T-helper 2 cell treated with Interferon-gamma antibody and Interleukin-4, amounts not matched to agents 5 μg/mL and 100 μg/mL, for 36 hours (primary cell): ENCODE measurements at regions not wholly inside any gene's neighbourhood (a gene's known extent, or its start where the extent isn't known, plus 50 kb on each side); places are given as distances from the start of the nearest gene placed in this dataset.

Experiments
- DNase-seq: peaks from one replicate; pipeline ENCODE4 v3.0.0; 2021; ENCODE audit warnings: low spot score
- H3K27ac Mint-ChIP-seq: one replicate; pipeline ENCODE4 v1.8.0; 2021; ENCODE audit warnings: mild to moderate bottlenecking, mixed read lengths
- H3K27me3 Mint-ChIP-seq: one replicate; pipeline ENCODE4 v1.8.0; 2021; ENCODE audit warnings: low read depth, mixed read lengths
- H3K36me3 Mint-ChIP-seq: one replicate; pipeline ENCODE4 v1.8.0; 2021; ENCODE audit warnings: low read depth, mixed read lengths
- H3K4me1 Mint-ChIP-seq: one replicate; pipeline ENCODE4 v1.8.0; 2021; ENCODE audit warnings: low read depth, mixed read lengths
- H3K4me3 Mint-ChIP-seq: one replicate; pipeline ENCODE4 v1.8.0; 2022; ENCODE audit warnings: mild to moderate bottlenecking, moderate library complexity, mixed read lengths
- H3K9me3 Mint-ChIP-seq: one replicate; pipeline ENCODE4 v1.8.0; 2021; ENCODE audit warnings: mixed read lengths

GRCh38 chr5:56525113-56525512, 290.2 kb upstream of the MAP3K1 start:
- Mint-ChIP-seq H3K4me3 (no peak overlapping the region), H3K4me1 (peaks cover 6% of the 10 kb centered on the region), H3K27ac (no peak overlapping the region), H3K36me3 (no peaks in the 10 kb centered on the region), H3K27me3 (peaks cover 4% of the 10 kb centered on the region), H3K9me3 (no peaks in the 10 kb centered on the region)
- DNase-seq: no peak

GRCh38 chr5:56523790-56524575, 290.9 kb upstream of the ANKRD55 start:
- peaks cover 10% of the 10 kb centered on the region for H3K4me1 Mint-ChIP-seq
- DNase-seq: no peak
- peaks cover 4% of the 10 kb centered on the region for H3K27me3 Mint-ChIP-seq
- no peak overlapping the region for H3K4me3 Mint-ChIP-seq
- H3K9me3 Mint-ChIP-seq: no peaks in the 10 kb centered on the region
- no peaks in the 10 kb centered on the region for H3K36me3 Mint-ChIP-seq
- H3K27ac Mint-ChIP-seq: no peak overlapping the region

GRCh38 chr5:56522960-56523359, 289.8 kb upstream of the ANKRD55 start:
- Mint-ChIP-seq H3K27me3 (peaks cover 7% of the 10 kb centered on the region), H3K36me3 (no peaks in the 10 kb centered on the region), H3K4me3 (no peak overlapping the region), H3K9me3 (no peaks in the 10 kb centered on the region), H3K27ac (no peak overlapping the region), H3K4me1 (peaks cover 10% of the 10 kb centered on the region)
- DNase-seq: no peak

GRCh38 chr5:56522169-56522568, 289.0 kb upstream of the ANKRD55 start:
- Mint-ChIP-seq H3K27me3 (peaks cover 7% of the 10 kb centered on the region), H3K4me3 (no peak overlapping the region), H3K4me1 (peaks cover 10% of the 10 kb centered on the region), H3K36me3 (no peaks in the 10 kb centered on the region), H3K9me3 (no peaks in the 10 kb centered on the region), H3K27ac (no peak overlapping the region)
- no peak for DNase-seq

GRCh38 chr5:56520986-56521730, 288.0 kb upstream of the ANKRD55 start:
- DNase-seq: no peak
- no peaks in the 10 kb centered on the region for H3K9me3 Mint-ChIP-seq
- no peaks in the 10 kb centered on the region for H3K36me3 Mint-ChIP-seq
- no peak overlapping the region for H3K4me3 Mint-ChIP-seq
- H3K27me3 Mint-ChIP-seq: peaks cover 7% of the 10 kb centered on the region
- peaks cover 12% of the 10 kb centered on the region for H3K4me1 Mint-ChIP-seq
- H3K27ac Mint-ChIP-seq: no peak overlapping the region

GRCh38 chr5:56518820-56519219, 285.7 kb upstream of the ANKRD55 start:
- Mint-ChIP-seq H3K4me1 (peaks cover 14% of the 10 kb centered on the region), H3K27ac (no peak overlapping the region), H3K36me3 (no peaks in the 10 kb centered on the region), H3K27me3 (peaks cover 5% of the 10 kb centered on the region), H3K9me3 (no peaks in the 10 kb centered on the region), H3K4me3 (no peak overlapping the region)
- DNase-seq: no peak

GRCh38 chr5:56517011-56517416, 283.9 kb upstream of the ANKRD55 start:
- H3K27me3 Mint-ChIP-seq: peaks cover 3% of the 10 kb centered on the region
- no peaks in the 10 kb centered on the region for H3K36me3 Mint-ChIP-seq
- DNase-seq: no peak
- no peaks in the 10 kb centered on the region for H3K9me3 Mint-ChIP-seq
- no peak overlapping the region for H3K27ac Mint-ChIP-seq
- H3K4me3 Mint-ChIP-seq: no peak overlapping the region
- H3K4me1 Mint-ChIP-seq: peaks cover 22% of the 10 kb centered on the region

- H3K27me3 Mint-ChIP-seq: peaks cover 3% of the 10 kb centered on the region
- no peaks in the 10 kb centered on the region for H3K9me3 Mint-ChIP-seq
- no peak overlapping the region for H3K27ac Mint-ChIP-seq
- DNase-seq: no peak
- H3K36me3 Mint-ChIP-seq: no peaks in the 10 kb centered on the region
- no peak overlapping the region for H3K4me3 Mint-ChIP-seq
- peaks cover 24% of the 10 kb centered on the region for H3K4me1 Mint-ChIP-seq
These were observed 283.3 kb upstream of the ANKRD55 start for GRCh38 chr5:56516441-56516840.

- Mint-ChIP-seq H3K4me1 (peaks cover 24% of the 10 kb centered on the region), H3K4me3 (no peak overlapping the region), H3K9me3 (no peaks in the 10 kb centered on the region), H3K27me3 (peaks cover 3% of the 10 kb centered on the region), H3K36me3 (no peaks in the 10 kb centered on the region), H3K27ac (no peak overlapping the region)
- DNase-seq: no peak
These were observed 282.9 kb upstream of the ANKRD55 start for GRCh38 chr5:56516035-56516434.

GRCh38 chr5:56515011-56515410, 281.9 kb upstream of the ANKRD55 start:
- Mint-ChIP-seq H3K4me3 (no peak overlapping the region), H3K4me1 (peaks cover 24% of the 10 kb centered on the region), H3K36me3 (no peaks in the 10 kb centered on the region), H3K9me3 (no peaks in the 10 kb centered on the region), H3K27ac (no peak overlapping the region), H3K27me3 (peaks cover 3% of the 10 kb centered on the region)
- DNase-seq: no peak

- Mint-ChIP-seq H3K9me3 (no peaks in the 10 kb centered on the region), H3K27ac (no peak overlapping the region), H3K27me3 (peaks cover 3% of the 10 kb centered on the region), H3K4me1 (peaks cover 20% of the 10 kb centered on the region), H3K4me3 (no peak overlapping the region), H3K36me3 (no peaks in the 10 kb centered on the region)
- no peak for DNase-seq
These were observed 281.1 kb upstream of the ANKRD55 start for GRCh38 chr5:56514245-56514644.

- Mint-ChIP-seq H3K27me3 (no peaks in the 10 kb centered on the region), H3K4me3 (no peak overlapping the region), H3K36me3 (no peaks in the 10 kb centered on the region), H3K9me3 (no peaks in the 10 kb centered on the region), H3K27ac (no peak overlapping the region), H3K4me1 (peaks cover 24% of the 10 kb centered on the region)
- DNase-seq: no peak
These were observed 280.0 kb upstream of the ANKRD55 start for GRCh38 chr5:56513141-56513540.

GRCh38 chr5:56512313-56512996, 279.3 kb upstream of the ANKRD55 start:
- no peak overlapping the region for H3K27ac Mint-ChIP-seq
- DNase-seq: no peak
- peaks cover 26% of the 10 kb centered on the region for H3K4me1 Mint-ChIP-seq
- no peaks in the 10 kb centered on the region for H3K9me3 Mint-ChIP-seq
- H3K27me3 Mint-ChIP-seq: no peaks in the 10 kb centered on the region
- no peak overlapping the region for H3K4me3 Mint-ChIP-seq
- no peaks in the 10 kb centered on the region for H3K36me3 Mint-ChIP-seq

- H3K4me1 Mint-ChIP-seq: peaks cover 21% of the 10 kb centered on the region
These were observed 278.3 kb upstream of the ANKRD55 start for GRCh38 chr5:56511326-56511841.

More at GRCh38 chr5:56511326-56511841, 278.3 kb upstream of the ANKRD55 start:
- Mint-ChIP-seq H3K36me3 (no peaks in the 10 kb centered on the region), H3K9me3 (no peaks in the 10 kb centered on the region), H3K4me3 (no peak overlapping the region), H3K27ac (no peak overlapping the region), H3K27me3 (no peaks in the 10 kb centered on the region)
- no peak for DNase-seq
